OCI-LY7 (cell line): ENCODE measurements at regions not wholly inside any gene's neighbourhood (a gene's known extent, or its start where the extent isn't known, plus 50 kb on each side); places are given as distances from the start of the nearest gene placed in this dataset.

Source experiments
- BruUV-seq: library from RNA; stranded (reverse); fragments of 400-500 nt; replicated peaks from 2 replicates; lab custom pipeline; 2021; lab: Mats Ljungman, UMichigan
- CTCF ChIA-PET: fragments of 300-600 bp; sonication (Branson Sonifier 250); formaldehyde crosslinking; loops from one replicate; lab custom pipeline; 2022; ENCODE audit warnings: antibody characterized with exemption; ENCODE audit not compliant: unreplicated experiment; lab: Charles Lee
- POLR2A ChIA-PET: fragments of 300-600 bp; sonication (Branson Sonifier 250); formaldehyde crosslinking; loops from one replicate; lab custom pipeline; 2022; ENCODE audit warnings: antibody characterized with exemption; lab: Charles Lee
- DNase-seq: peaks from one replicate; pipeline ENCODE4 v3.0.0-alpha.2; 2015; ENCODE audit warnings: low spot score
- H2AFZ ChIP-seq: fragments of 200-600 bp; sonication (generic), shearing (Covaris generic); 2 replicates; pipeline ENCODE4 v1.6.1; 2014; ENCODE audit warnings: mild to moderate bottlenecking, antibody characterized with exemption, low read length, moderate library complexity
- H3K27ac ChIP-seq: fragments of 200-600 bp; sonication (generic); 2 replicates; pipeline ENCODE4 v1.5.1; 2014; ENCODE audit warnings: mixed run types, low read depth, mild to moderate bottlenecking, moderate library complexity, low read length, inconsistent platforms; ENCODE audit not compliant: poor library complexity, severe bottlenecking
- H3K36me3 ChIP-seq: fragments of 200-600 bp; sonication (generic); 2 replicates; pipeline ENCODE4 v1.6.1; 2014; ENCODE audit warnings: mild to moderate bottlenecking, antibody characterized with exemption, low read length, moderate library complexity, mixed read lengths; ENCODE audit not compliant: insufficient read depth
- H3K4me1 ChIP-seq: fragments of 200-600 bp; sonication (generic); 2 replicates; pipeline ENCODE4 v1.5.1; 2014; ENCODE audit warnings: mild to moderate bottlenecking, low read length; ENCODE audit not compliant: insufficient read depth, poor library complexity, severe bottlenecking
- H3K4me2 ChIP-seq: fragments of 200-600 bp; sonication (generic); 2 replicates; pipeline ENCODE4 v1.6.1; 2014; ENCODE audit warnings: mild to moderate bottlenecking, low read length
- H3K4me3 ChIP-seq: fragments of 200-600 bp; sonication (generic); 2 replicates; pipeline ENCODE4 v1.5.1; 2014; ENCODE audit warnings: mild to moderate bottlenecking, low read depth, low read length; ENCODE audit not compliant: poor library complexity, severe bottlenecking
- H3K79me2 ChIP-seq: fragments of 200-600 bp; sonication (generic); 2 replicates; pipeline ENCODE4 v1.6.1; 2016; ENCODE audit warnings: low read depth, mild to moderate bottlenecking, low read length, moderate library complexity, mixed read lengths; ENCODE audit not compliant: insufficient read depth
- H3K9me2 ChIP-seq: fragments of 200-600 bp; sonication (generic); 2 replicates; pipeline ENCODE4 v1.6.1; 2016; ENCODE audit warnings: mild to moderate bottlenecking, low read length, mixed read lengths; ENCODE audit not compliant: insufficient read depth
- H3K9me3 ChIP-seq: fragments of 200-600 bp; sonication (generic); 2 replicates; pipeline ENCODE4 v1.6.1; 2014; ENCODE audit warnings: mild to moderate bottlenecking, mixed run types, low read length, mixed read lengths
- H4K20me1 ChIP-seq: fragments of 200-600 bp; sonication (generic); 2 replicates; pipeline ENCODE4 v1.6.1; 2014; ENCODE audit warnings: mild to moderate bottlenecking, antibody characterized with exemption, low read length, moderate library complexity, mixed read lengths; ENCODE audit not compliant: insufficient read depth
- CTCF ChIP-seq: fragments of 200-600 bp; sonication (generic); conservative IDR thresholded peaks from 2 replicates; pipeline ENCODE4 v1.5.1; 2014; ENCODE audit warnings: mild to moderate bottlenecking, antibody characterized with exemption, low read length, moderate library complexity, mixed read lengths
- EZH2phosphoT487 ChIP-seq: fragments of 200-600 bp; sonication (generic); IDR thresholded peaks from 2 replicates; pipeline ENCODE4 v1.6.1; 2018; ENCODE audit warnings: low read depth, borderline replicate concordance, mild to moderate bottlenecking, mixed run types, antibody characterized with exemption, low read length, moderate library complexity, mixed read lengths
- intact Hi-C: fragments of 100-400 bp; cut with micrococcal nuclease; formaldehyde crosslinking; loops from one replicate; pipeline ENCODE4 v1.10.0; 2022; ENCODE audit not compliant: unreplicated experiment

GRCh38 chr7:85875398-85875797 lies 688.5 kb upstream of the SEMA3D start:
- H3K9me2 ChIP-seq: no peaks in the 10 kb centered on the region
- no peak overlapping the region for H3K4me2 ChIP-seq
- H3K9me3 ChIP-seq: no peaks in the 10 kb centered on the region
- H3K79me2 ChIP-seq: no peaks in the 10 kb centered on the region
- ChIA-PET POLR2A (no interaction called here), CTCF (no interaction called here)
- BruUV-seq: no TSS peak
- no peaks in the 10 kb centered on the region for H4K20me1 ChIP-seq
- no peak overlapping the region for H3K27ac ChIP-seq
- TF ChIP-seq EZH2phosphoT487: no peak
- no peak for TF ChIP-seq CTCF
- no peaks in the 10 kb centered on the region for H3K4me1 ChIP-seq
- DNase-seq: no peak
- no peaks in the 10 kb centered on the region for H3K36me3 ChIP-seq
- intact Hi-C loops: loop anchor here (5.0 kb wide), 1 partner anchor 52 kb away; no protein-coding TSS in a partner anchor
- H3K4me3 ChIP-seq: no peak overlapping the region
- no peak overlapping the region for H2AFZ ChIP-seq

- no peaks in the 10 kb centered on the region for H3K9me2 ChIP-seq
- H3K4me3 ChIP-seq: no peak overlapping the region
- no peaks in the 10 kb centered on the region for H3K4me1 ChIP-seq
- no peak for DNase-seq
- no peaks in the 10 kb centered on the region; the same call in 1 of the 2 replicates for H4K20me1 ChIP-seq
- H3K4me2 ChIP-seq: no peak overlapping the region
- POLR2A ChIA-PET: no interaction called here
- no peak overlapping the region for H3K27ac ChIP-seq
- H2AFZ ChIP-seq: no peak overlapping the region
- no peaks in the 10 kb centered on the region for H3K36me3 ChIP-seq
- no peaks in the 10 kb centered on the region for H3K79me2 ChIP-seq
- H3K9me3 ChIP-seq: no peaks in the 10 kb centered on the region
- intact Hi-C loops: no loop called here
- no TSS peak for BruUV-seq
- CTCF ChIA-PET: no interaction called here
- TF ChIP-seq CTCF: no peak
- TF ChIP-seq EZH2phosphoT487: no peak
Measured at GRCh38 chr7:85866540-85866939, 679.7 kb upstream of the SEMA3D start.

GRCh38 chr7:85851571-85852193 lies 664.8 kb upstream of the SEMA3D start:
- no TSS peak for BruUV-seq
- peak; percentile 73 for TF ChIP-seq CTCF
- TF ChIP-seq EZH2phosphoT487: no peak
- ChIA-PET POLR2A (interaction anchor here (0.6 to 0.7 kb wide), 2 partner anchors 19 to 109 kb away, joined by 3 to 4 read pairs; no protein-coding TSS in a partner anchor), CTCF (no interaction called here)
- Histone ChIP-seq H4K20me1 (no peaks in the 10 kb centered on the region), H3K4me1 (no peaks in the 10 kb centered on the region), H3K27ac (no peak overlapping the region), H3K9me2 (no peaks in the 10 kb centered on the region), H3K4me3 (no peak overlapping the region), H3K9me3 (no peaks in the 10 kb centered on the region), H3K36me3 (no peaks in the 10 kb centered on the region), H3K4me2 (no peak overlapping the region), H3K79me2 (no peaks in the 10 kb centered on the region), H2AFZ (no peak overlapping the region)
- intact Hi-C loops: loop anchor here (10.0 kb wide), 1 partner anchor 807 kb away; no protein-coding TSS in a partner anchor
- DNase-seq: peak; percentile 21
